EH (cell line): ENCODE measurements at regions not wholly inside any gene's neighbourhood (a gene's known extent, or its start where the extent isn't known, plus 50 kb on each side); places are given as distances from the start of the nearest gene placed in this dataset.
"Not testable (repeated sequence)": the region's sequence is repeated elsewhere in the genome, so short reads cannot be mapped to it uniquely, and the experiment has no call there.

ENCODE experiments used
- DNase-seq: peaks from one replicate; pipeline ENCODE4 v3.0.0-alpha.2; 2015; ENCODE audit warnings: low read depth

DNA sequence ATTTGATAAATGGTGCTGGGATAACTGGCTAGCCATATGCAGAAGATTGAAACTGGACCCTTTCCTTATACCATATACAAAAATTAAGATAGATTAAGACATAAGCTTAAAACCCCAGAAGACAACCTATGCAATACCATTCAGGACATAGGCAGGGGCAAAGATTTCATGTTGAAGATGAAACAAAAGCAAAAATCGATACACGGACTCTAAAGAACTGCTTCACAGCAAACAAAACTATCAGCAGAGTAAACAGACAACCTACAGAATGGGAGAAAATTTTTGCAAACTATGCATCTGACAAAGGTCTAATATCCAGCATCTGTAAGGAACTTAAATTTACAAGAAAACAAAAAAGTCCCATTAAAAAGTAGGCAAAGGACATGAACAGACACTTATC, 255.9 kb downstream of the TINAG start:
- DNase-seq = not testable (repeated sequence)

DNA sequence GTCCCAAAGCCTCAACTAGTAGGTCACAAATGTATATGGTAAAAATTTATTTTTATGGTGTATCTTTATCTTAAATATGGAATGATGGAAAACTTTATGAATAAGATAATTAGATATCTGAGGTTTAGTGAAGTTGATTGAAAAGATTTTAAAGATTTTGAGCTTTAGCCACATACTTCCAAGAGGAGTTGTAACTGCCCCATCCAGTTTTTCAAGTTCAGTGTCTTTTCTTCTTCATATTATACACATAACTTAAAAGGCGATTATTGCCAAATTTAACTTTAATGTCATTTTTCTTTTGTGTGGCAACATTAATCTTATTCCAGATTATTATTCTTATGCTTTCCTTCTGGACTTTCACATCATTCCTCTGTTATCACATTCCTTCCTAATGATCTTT, 266.4 kb downstream of the TINAG start:
- no peak for DNase-seq

DNA sequence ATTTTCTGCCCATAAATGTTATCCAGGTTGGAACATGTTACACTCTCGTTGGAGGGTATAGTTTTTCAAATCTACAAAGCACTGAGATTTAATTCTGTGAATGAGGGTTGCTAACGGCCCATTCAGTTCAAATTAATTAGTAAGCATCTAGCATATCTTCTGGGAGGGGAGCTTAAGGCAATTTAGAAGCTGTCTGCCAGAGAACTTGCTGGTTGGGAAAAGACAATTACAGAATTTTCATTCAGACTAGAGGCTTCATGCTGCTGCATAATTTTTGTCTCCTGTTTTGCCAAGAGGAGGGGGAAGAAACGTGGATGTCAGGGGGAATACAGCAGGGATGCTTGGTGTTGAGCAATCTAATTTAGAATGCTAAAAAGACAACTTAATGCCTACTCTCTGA, 268.3 kb upstream of the FAM83B start:
- DNase-seq = no peak

GRCh38 chr6:54579011-54579410, 267.6 kb upstream of the FAM83B start:
- peak; percentile 84 for DNase-seq

- peak; percentile 73 for DNase-seq
Measured at GRCh38 chr6:54586251-54586650, 260.3 kb upstream of the FAM83B start.

DNA sequence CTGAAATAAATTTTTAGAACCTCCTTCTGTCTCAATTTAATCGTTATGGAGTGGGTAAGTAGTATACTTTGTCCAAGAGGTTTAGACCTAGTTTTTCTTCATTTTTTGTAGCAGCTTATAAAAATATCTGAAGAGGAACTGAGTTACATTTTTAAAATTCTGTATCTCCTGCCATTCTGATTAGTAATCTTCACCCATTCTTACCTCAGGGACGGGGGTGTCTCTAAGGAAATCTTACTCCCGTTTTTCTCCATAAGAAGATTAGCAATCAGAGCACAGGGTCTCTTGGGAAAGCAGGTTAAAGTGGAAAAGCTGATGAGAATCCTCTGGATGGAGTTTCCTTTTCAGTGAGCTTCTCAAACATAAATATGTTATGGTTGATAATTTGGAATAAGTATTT, 259.3 kb upstream of the FAM83B start:
- DNase-seq = peak; percentile 29

DNA sequence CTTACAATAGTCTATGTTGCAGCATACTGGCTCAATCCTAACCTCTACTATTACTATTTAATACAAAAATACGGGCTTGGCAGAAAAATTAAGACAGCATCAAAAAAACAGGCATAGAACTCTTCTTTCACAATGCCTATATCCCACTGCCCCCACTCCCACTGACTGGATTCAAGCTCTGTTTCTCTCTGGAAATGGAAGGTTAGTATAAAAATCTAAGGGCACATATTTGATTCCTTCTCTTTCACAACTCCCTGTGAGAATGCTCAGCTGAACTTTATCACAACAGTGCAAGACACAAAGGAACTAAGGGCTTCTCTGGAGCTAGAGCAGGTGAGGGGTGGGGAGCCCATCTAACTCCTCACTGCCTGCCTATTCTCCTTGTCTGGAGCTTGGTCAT, 258.4 kb upstream of the FAM83B start:
- peak; percentile 12 for DNase-seq

GRCh38 chr6:54595844-54596243, 250.7 kb upstream of the FAM83B start:
- peak; percentile 51 for DNase-seq

DNA sequence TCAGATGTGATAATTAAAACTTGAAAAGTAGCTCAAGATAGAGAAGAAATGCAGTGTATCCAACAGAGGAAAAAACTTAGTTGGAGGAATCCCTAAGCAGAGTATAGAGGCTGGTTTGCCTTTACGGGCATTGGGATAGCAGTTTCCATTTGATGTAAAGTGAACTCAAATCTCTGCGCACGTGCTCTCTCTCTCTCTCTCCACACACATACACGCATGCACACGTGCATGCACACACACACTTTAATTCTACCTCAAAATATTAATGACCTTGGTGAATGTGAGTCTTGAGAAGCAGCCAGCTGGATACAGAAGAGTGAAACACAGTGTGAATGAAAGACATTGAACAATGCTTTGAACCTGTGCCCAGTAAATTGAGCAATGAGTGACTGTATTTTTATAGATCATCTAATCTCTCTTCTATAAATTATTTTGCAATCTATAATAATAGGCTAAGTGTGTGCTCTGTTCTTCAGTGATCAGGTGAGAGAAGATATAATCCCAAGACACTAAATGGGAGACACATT, 247.7 kb upstream of the FAM83B start:
- no peak for DNase-seq

- DNase-seq = no peak
Measured at GRCh38 chr6:54601600-54602300, 244.8 kb upstream of the FAM83B start.

- DNase-seq = no peak
Measured at GRCh38 chr6:54602591-54602990, 244.0 kb upstream of the FAM83B start.

DNA sequence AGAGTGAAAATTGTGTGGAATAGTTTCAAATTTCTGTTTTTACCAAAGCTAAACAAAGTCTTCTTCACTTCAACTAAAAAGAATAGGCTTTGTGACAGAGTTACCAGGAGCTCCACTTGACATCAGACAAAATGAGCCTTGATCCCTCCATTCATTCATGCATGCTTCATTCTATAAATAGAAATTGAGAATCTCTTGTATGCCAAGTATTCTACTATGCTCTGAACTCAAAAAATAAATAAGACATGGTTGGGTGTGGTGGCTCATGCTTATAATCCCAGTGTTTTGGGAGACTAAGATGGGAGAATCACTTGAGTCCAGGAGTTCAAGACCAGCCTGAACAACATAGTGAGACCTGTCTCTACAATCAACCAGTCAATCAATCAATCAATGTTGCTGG, 236.6 kb upstream of the FAM83B start:
- DNase-seq = peak; percentile 53

- DNase-seq = no peak
Measured at GRCh38 chr6:54613596-54613995, 233.0 kb upstream of the FAM83B start.

GRCh38 chr6:54614499-54615195, 231.9 kb upstream of the FAM83B start:
- DNase-seq = no peak

DNA sequence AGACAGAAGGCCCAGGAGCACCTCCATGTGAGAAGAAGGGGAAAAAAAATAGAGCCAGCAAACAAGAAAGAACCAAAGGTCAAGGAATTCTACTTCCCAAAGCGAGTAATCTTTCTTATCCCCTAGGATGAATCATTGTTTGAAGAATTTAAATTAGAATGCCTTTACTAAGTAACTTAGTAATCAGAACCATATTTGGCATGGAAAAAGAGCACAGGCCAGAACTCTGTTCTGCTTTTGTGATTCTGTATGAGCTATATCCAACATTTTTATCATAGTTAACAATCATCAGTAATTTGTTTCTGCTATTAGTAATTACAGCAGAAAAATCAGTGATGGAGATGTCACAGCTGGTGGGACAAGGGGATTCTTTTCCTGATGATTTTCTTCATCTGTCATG, 228.8 kb upstream of the FAM83B start:
- DNase-seq = peak; percentile 93

DNA sequence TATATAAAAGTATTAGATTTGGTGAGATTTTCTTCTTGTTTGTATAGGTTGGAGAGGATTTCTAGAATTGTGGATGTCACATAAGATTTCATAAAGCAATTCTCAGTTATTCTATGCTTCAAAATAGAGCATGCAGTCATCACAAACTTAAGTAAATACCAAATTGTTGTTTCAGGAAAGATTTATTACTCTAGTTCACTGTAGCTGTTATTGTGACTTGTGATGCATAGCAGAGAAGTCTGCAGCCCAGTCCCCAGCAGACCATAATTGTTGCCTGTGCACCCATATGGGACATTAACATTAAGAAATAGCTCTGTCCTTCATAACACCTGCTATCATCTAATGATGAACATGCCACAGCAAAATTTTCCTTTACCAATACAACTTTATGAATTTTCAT, 228.0 kb upstream of the FAM83B start:
- peak; percentile 23 for DNase-seq

GRCh38 chr6:54619102-54619501, 227.5 kb upstream of the FAM83B start:
- no peak for DNase-seq

- DNase-seq = no peak
Measured at GRCh38 chr6:54621285-54621684, 225.3 kb upstream of the FAM83B start.

DNA sequence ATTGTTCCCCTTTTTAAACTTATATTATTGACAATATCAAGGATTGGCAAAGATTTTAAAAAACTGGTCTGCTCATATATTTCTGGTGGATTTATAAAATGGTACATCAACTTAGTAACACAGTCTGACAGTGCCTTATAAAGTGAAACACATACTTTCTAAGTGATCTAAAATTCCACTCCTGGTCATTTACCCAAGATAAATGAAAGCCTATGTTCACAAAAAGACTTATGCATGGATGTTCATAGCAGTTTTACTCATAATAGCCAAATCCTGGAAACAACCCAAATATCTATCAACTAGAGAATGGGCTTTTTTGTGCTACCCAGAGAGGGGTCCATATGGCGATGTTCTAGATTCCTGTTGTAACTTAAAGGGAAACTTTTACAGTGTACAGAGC, 222.4 kb upstream of the FAM83B start:
- no peak for DNase-seq

GRCh38 chr6:54624779-54625178, 221.8 kb upstream of the FAM83B start:
- DNase-seq = peak; percentile 75

GRCh38 chr6:54629131-54629530, 217.4 kb upstream of the FAM83B start:
- DNase-seq = no peak

DNA sequence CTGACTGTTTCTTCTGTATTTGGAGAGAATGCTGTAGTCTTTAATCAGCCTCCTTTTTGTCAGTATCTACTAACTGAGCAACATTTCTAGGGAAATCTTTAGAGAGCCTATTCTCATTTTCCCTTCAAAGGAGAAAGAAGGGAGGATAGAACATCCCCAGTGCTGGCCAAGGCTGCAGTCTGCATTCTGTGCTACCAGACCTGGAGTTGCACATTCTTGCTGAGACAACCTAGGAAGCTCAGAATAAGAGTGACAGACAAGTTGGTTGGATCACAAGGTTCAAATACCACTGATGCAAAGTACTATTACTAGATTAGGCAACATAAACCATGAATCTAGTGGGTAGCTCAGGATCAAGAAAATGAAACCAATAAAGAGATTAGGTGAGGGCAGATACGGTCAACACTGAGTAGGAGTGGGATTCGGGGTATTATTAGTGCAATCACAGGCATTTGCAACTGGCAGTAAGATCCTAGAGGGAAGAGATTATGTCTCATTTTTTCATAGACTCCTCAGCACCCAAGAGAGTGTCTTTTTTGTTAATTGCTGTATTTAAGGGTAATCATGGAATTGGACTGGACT, 213.5 kb upstream of the FAM83B start:
- DNase-seq = no peak

GRCh38 chr6:54633601-54634000, 213.0 kb upstream of the FAM83B start:
- DNase-seq = no peak
